GDM1 (cell line): ENCODE measurements at regions not wholly inside any gene's neighbourhood (a gene's known extent, or its start where the extent isn't known, plus 50 kb on each side); places are given as distances from the start of the nearest gene placed in this dataset.

Experiments
- DNase-seq: peaks from one replicate; lab custom pipeline; 2025; lab: John Stamatoyannopoulos, UW

- no peak for DNase-seq
Measured at GRCh38 chr6:21469213-21469612, 124.3 kb upstream of the SOX4 start.

- DNase-seq: no peak
Measured at GRCh38 chr6:21476112-21476511, 117.4 kb upstream of the SOX4 start.

GRCh38 chr6:21478411-21478810, 115.1 kb upstream of the SOX4 start:
- DNase-seq: no peak

- DNase-seq: no peak
Measured at GRCh38 chr6:21478883-21479539, 114.5 kb upstream of the SOX4 start.

GRCh38 chr6:21486115-21486514, 107.4 kb upstream of the SOX4 start:
- DNase-seq: no peak

- no peak for DNase-seq
Measured at GRCh38 chr6:21489826-21490225, 103.7 kb upstream of the SOX4 start.

- no peak for DNase-seq
Measured at GRCh38 chr6:21491955-21492354, 101.6 kb upstream of the SOX4 start.

GRCh38 chr6:21494505-21494904, 99.0 kb upstream of the SOX4 start:
- DNase-seq: no peak

- DNase-seq: no peak
Measured at GRCh38 chr6:21496196-21496595, 97.4 kb upstream of the SOX4 start.

- no peak for DNase-seq
Measured at GRCh38 chr6:21496706-21497105, 96.8 kb upstream of the SOX4 start.

GRCh38 chr6:21500314-21501020, 93.1 kb upstream of the SOX4 start:
- DNase-seq: no peak

GRCh38 chr6:21501021-21501354, 92.6 kb upstream of the SOX4 start:
- no peak for DNase-seq

- no peak for DNase-seq
Measured at GRCh38 chr6:21501815-21502214, 91.7 kb upstream of the SOX4 start.

- no peak for DNase-seq
Measured at GRCh38 chr6:21502682-21503081, 90.9 kb upstream of the SOX4 start.

GRCh38 chr6:21504790-21505189, 88.8 kb upstream of the SOX4 start:
- no peak for DNase-seq

- DNase-seq: no peak
Measured at GRCh38 chr6:21505574-21505990, 88.0 kb upstream of the SOX4 start.

GRCh38 chr6:21506126-21506525, 87.4 kb upstream of the SOX4 start:
- no peak for DNase-seq

GRCh38 chr6:21507811-21508210, 85.7 kb upstream of the SOX4 start:
- DNase-seq: no peak

- no peak for DNase-seq
Measured at GRCh38 chr6:21508753-21509152, 84.8 kb upstream of the SOX4 start.

- DNase-seq: no peak
Measured at GRCh38 chr6:21511891-21512550, 81.5 kb upstream of the SOX4 start.

- DNase-seq: no peak
Measured at GRCh38 chr6:21514288-21514687, 79.3 kb upstream of the SOX4 start.

- no peak for DNase-seq
Measured at GRCh38 chr6:21518317-21518716, 75.2 kb upstream of the SOX4 start.

GRCh38 chr6:21519642-21520041, 73.9 kb upstream of the SOX4 start:
- DNase-seq: no peak

- no peak for DNase-seq
Measured at GRCh38 chr6:21521276-21521675, 72.3 kb upstream of the SOX4 start.
